Left cardiac atrium (tissue), 4 donors: ENCODE measurements at regions not wholly inside any gene's neighbourhood (a gene's known extent, or its start where the extent isn't known, plus 50 kb on each side); places are given as distances from the start of the nearest gene placed in this dataset.

ENCODE experiments used
- ATAC-seq, 2 donors: fragments of 200-7000 bp; cut with Tn5 transposase; one replicate each; pipeline ENCODE4 v1.9.1; 2020; ENCODE audit warnings: mild to moderate bottlenecking in 2 of 2, moderate library complexity in 2 of 2
- DNase-seq: peaks from one replicate; pipeline ENCODE4 v3.0.0-alpha.2; 2020
- intact Hi-C, 2 donors: fragments of 100-400 bp; cut with DNase I; formaldehyde crosslinking; loops; one replicate each; pipeline versions ENCODE4 v1.14.1 to v1.15.1; 2022 to 2023
- donor health status: DM: no; HTN: yes; CAD: no.
- donor health status: DM: no; HTN: yes; CAD: no; lungs with severe emphysema.
- donor health status: DM: yes; HTN: yes; CAD: no.
- donor health status: Dilated cardiomyopathy.

DNA sequence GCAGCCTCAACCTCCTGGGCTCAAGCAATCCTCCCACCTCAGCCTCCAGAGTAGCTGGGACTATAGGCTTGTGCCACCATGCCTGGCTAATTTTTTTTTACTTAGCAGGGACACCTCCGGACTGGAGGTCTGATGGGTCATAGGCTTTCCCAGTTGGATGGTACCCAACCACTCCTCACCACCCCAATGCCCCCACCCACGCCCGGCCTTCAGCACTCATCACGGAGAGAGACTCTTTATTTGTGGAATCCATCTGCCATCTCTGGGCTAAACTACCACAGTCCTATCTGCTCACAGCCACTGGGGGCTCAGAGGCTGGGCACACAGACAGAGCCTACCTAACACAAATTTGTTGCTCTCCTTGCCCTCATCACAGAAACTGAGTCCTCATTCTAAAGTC is 58.3 kb upstream of the STXBP1 start:
- intact Hi-C loops, result no loop called here
- ATAC-seq (no peak), DNase-seq (no peak)

DNA sequence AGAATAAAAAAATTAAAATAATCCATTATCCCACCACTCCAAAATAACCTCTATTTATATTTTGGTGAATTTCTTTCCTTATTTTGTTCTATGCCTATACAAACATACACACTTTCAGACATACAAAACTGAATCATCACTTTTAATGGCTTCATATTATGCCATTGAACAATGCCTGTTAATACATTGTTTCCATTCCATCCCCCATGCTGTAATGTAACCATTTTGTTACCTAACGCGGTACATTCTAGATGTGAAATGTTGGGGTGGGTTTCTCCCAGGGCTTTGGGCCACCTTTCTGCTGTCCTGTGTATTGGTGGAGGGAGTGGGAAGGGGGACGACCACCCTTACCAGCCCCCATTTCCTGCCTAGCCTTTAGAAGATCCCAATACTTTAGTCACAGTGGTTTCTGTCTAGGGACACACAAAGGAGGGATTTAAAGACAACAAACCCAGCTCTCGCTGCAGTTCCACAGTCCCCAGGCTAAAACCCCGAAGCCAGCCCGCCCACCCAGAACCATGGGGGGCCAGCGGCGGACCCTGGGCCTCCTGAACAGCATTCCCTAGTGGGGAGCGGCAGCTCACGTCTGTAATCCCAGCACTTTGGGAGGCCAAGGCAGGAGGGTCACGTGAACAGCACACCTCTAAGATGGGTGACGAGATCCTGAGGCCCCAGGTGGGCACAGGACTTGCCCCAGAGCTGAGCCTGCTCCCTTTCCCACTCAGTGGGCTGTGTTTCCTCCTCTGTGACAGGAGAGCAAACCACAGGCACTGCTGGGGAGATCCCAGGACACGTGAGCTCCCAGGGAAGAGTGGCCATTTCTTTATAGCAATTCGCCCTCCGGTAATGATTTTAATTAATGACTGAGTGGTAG is 56.9 kb upstream of the STXBP1 start:
- intact Hi-C loops, result no loop called here
- ATAC-seq (no peak), DNase-seq (no peak)

- intact Hi-C loops, result no loop called here
- DNase-seq (peak; percentile 85), ATAC-seq (peak; percentile 58 to 72)
Measured at GRCh38 chr9:127555840-127556820, 55.9 kb upstream of the STXBP1 start.

GRCh38 chr9:127556871-127557270 is 55.2 kb upstream of the STXBP1 start:
- DNase-seq (no peak), ATAC-seq (no peak)
- intact Hi-C loops, result no loop called here

DNA sequence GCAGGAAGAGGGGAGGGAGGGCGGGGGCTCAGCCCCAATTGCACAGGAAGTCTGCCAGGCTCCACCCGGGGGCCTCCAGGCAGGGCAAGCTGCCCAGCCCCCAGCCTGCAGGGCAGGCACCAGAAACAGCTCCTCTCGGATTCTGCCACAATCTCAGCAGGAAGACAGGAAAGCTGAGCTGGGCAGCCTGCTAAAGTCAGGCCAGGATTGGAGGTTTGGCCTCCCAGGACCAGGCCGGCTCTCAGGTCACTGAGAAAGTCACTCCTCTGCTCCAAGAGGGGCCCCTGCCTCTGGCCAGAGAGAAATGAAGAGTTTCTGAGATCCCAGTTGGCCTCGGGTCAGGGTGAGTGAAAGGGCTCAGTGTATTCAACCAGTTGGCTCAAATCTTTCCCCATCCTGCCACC is 54.6 kb upstream of the STXBP1 start:
- ATAC-seq (peak; percentile 3 to 53), DNase-seq (peak; percentile 49)
- intact Hi-C loops, result no loop called here

DNA sequence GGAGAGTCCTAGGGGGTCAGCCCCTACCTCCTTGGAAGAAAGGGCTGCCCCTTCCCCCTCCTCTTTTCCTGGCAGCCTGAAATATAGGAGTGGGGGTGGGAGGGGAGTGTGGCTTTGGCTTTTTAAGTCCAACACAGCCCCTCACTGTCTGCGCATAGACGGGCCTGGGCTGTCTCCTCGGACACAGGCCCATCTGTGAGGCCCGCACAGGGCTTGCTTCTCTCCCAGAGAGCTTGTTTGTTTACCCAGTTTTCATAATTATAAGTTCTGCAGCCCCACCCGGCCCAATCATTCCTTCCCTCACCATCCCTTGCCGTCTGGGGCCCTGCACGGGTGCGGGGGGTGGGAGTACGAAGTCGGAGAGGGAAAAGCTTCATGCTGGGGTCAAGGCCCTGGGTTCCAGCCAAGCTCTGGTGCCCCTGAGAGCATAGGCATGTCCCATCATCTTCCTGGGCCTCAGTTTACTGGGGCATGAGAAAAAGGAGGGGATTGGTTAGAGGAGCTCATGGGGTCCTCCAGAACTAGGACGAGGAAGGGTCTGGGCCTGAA is 54.0 kb upstream of the STXBP1 start:
- intact Hi-C loops, result no loop called here
- ATAC-seq (no peak), DNase-seq (no peak)

DNA sequence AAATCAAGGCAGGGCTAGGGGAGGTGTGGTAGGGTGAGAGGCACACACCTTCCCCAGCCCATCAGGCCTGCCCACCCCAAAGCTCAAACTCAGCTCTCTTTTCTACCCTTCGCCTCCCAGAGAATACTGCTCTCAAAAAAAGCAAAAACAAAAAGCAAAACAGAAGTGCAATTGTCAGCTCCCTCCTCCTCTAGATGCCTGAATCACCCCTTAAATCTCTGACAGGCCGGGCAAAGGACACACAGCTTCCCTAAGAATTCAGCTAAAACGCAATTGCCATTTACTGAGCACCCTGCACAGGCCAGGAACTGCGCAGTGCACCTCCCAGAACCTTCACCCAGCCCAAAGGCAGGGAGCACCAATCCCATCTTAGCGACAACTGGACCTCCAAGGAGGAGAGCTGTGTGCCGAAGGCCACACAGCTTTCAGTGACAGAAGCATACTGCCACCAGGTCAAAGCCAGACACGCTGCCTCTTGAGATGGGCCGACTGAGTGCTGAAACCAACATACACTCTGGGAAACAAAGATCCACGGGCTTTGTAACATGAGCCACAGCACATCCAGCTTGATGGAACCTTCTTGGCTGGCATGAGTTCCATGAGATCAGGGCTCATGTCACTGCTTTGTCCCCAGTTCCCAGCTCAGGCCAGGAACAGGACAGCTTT is 53.4 kb upstream of the STXBP1 start:
- intact Hi-C loops, result no loop called here
- ATAC-seq, result no peak
- no peak for DNase-seq

- intact Hi-C loops, result no loop called here
Measured at GRCh38 chr9:127559247-127559680, 52.8 kb upstream of the STXBP1 start.

GRCh38 chr9:127561491-127562278 is 50.4 kb upstream of the STXBP1 start:
- peak; percentile 89 for DNase-seq
- peak; percentile 60 to 94 for ATAC-seq
- intact Hi-C loops, result no loop called here

More at GRCh38 chr9:127559247-127559680, 52.8 kb upstream of the STXBP1 start:
- ATAC-seq (no peak), DNase-seq (no peak)
